Endothelial cell of umbilical vein (primary cell): ENCODE measurements at regions not wholly inside any gene's neighbourhood (a gene's known extent, or its start where the extent isn't known, plus 50 kb on each side); places are given as distances from the start of the nearest gene placed in this dataset.

ENCODE experiments used
- CTCF ChIP-seq, 2 donors: IDR thresholded peaks; 1 replicate in 1 of 2; 2 replicates in 1 of 2; pipeline ENCODE4 v1.5.1; 2011; ENCODE audit warnings: low read length in 2 of 2, mild to moderate bottlenecking in 2 of 2, moderate library complexity in 2 of 2, control low read depth in 1 of 2, inconsistent platforms in 1 of 2, low read depth in 1 of 2; ENCODE audit not compliant: insufficient read depth in 1 of 2; ENCODE audit errors: extremely low read depth in 1 of 2
- MAX ChIP-seq: IDR thresholded peaks from 2 replicates; pipeline ENCODE4 v1.6.1; 2011; ENCODE audit not compliant: insufficient read depth, insufficient read length
- MYC ChIP-seq: IDR thresholded peaks from one replicate; pipeline ENCODE4 v1.6.1; 2011; ENCODE audit warnings: mild to moderate bottlenecking, low read depth, low read length
- POLR2A ChIP-seq: IDR thresholded peaks from 2 replicates; pipeline ENCODE4 v1.6.1; 2012; ENCODE audit warnings: low read depth, mild to moderate bottlenecking, control low read depth, low read length
- POLR2AphosphoS5 ChIP-seq: IDR thresholded peaks from 2 replicates; pipeline ENCODE4 v1.6.1; 2012; ENCODE audit warnings: low read depth, mild to moderate bottlenecking, control low read depth, low read length, moderate library complexity; ENCODE audit not compliant: insufficient read depth

GRCh38 chr5:84628918-84629317 lies 244.2 kb upstream of the EDIL3 start:
- TF ChIP-seq CTCF (IDR thresholded peaks at IDR 0.05; ENCODE audit: extremely low read depth in 1 of 2, insufficient read depth in 1 of 2, low read depth in 1 of 2, low read length in 2 of 2) = no peak
- TF ChIP-seq POLR2A = no peak
- TF ChIP-seq MYC = no peak
- TF ChIP-seq MAX = no peak
- no peak for TF ChIP-seq POLR2AphosphoS5
